Thyroid gland (tissue), 4 donors: ENCODE measurements at regions not wholly inside any gene's neighbourhood (a gene's known extent, or its start where the extent isn't known, plus 50 kb on each side); places are given as distances from the start of the nearest gene placed in this dataset.

Experiments
- POLR2A ChIP-seq, 2 donors: fragments of 450-650 bp; IDR thresholded peaks; one replicate each; pipeline ENCODE4 v1.6.1; 2017; ENCODE audit warnings: antibody characterized with exemption in 2 of 2, mild to moderate bottlenecking in 2 of 2, moderate library complexity in 1 of 2
- TF ChIP-seq, protein P1 (sequence below), 6 experiments: fragments of 200-600 bp in 3 of 6; fragments of 450-650 bp in 3 of 6; sonication (generic) in 3 of 6; IDR thresholded peaks; one replicate each; pipeline ENCODE4 v1.5.1; 2016 to 2019; ENCODE audit warnings: antibody characterized with exemption in 6 of 6, mild to moderate bottlenecking in 2 of 6, inconsistent platforms in 1 of 6, moderate library complexity in 1 of 6

DNA sequence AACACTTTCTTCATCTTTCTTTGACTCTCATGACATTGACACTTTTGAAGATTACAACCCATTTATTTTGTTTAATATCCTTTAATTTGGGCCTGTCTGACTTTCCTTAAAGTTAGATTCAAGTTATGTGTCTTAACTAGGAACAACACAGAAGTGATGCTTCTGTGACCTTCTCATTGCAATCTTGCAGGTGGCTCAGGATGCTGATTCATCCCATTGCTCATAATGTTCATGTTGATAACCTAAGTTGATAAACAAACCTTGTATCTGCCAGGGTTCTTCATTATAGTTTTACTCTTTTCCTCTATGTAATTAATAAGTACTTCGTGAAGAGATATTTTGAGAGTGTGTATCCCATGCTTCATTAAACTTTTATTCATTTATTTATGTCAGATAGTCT, 107.2 kb upstream of the SHB start:
- TF ChIP-seq, protein P1, sequence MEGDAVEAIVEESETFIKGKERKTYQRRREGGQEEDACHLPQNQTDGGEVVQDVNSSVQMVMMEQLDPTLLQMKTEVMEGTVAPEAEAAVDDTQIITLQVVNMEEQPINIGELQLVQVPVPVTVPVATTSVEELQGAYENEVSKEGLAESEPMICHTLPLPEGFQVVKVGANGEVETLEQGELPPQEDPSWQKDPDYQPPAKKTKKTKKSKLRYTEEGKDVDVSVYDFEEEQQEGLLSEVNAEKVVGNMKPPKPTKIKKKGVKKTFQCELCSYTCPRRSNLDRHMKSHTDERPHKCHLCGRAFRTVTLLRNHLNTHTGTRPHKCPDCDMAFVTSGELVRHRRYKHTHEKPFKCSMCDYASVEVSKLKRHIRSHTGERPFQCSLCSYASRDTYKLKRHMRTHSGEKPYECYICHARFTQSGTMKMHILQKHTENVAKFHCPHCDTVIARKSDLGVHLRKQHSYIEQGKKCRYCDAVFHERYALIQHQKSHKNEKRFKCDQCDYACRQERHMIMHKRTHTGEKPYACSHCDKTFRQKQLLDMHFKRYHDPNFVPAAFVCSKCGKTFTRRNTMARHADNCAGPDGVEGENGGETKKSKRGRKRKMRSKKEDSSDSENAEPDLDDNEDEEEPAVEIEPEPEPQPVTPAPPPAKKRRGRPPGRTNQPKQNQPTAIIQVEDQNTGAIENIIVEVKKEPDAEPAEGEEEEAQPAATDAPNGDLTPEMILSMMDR (IDR thresholded peaks at IDR 0.05): no peak
- TF ChIP-seq POLR2A (IDR thresholded peaks at IDR 0.05): no peak
